ENCODE measurements at regions not wholly inside any gene's neighbourhood (a gene's known extent, or its start where the extent isn't known, plus 50 kb on each side); places are given as distances from the start of the nearest gene placed in this dataset.
A peak's percentile ranks its signal among the peaks of the same experiment; 100 is the strongest.
"Not testable (repeated sequence)": the region's sequence is repeated elsewhere in the genome, so short reads cannot be mapped to it uniquely, and the experiment has no call there.

DNA sequence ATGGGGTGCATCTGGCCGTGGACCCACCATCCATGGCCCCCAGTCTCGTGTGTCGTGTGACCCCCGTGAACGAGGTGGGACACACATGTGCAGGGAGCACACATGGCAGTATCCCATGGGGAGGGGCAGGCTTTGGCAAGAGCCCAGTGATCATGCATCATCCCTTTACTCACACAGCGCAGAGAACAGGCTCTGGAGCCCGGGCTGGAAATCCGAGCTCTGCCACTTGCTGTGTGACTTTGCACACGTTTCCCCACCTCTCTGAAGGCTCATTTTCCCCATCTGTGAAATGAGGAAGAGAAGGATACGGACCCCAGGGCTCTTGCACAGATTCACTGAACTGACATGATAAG, 119.9 kb downstream of the PHETA1 start:
- DNase-seq (ENCODE audit: low read depth): peak; percentile 15

DNA sequence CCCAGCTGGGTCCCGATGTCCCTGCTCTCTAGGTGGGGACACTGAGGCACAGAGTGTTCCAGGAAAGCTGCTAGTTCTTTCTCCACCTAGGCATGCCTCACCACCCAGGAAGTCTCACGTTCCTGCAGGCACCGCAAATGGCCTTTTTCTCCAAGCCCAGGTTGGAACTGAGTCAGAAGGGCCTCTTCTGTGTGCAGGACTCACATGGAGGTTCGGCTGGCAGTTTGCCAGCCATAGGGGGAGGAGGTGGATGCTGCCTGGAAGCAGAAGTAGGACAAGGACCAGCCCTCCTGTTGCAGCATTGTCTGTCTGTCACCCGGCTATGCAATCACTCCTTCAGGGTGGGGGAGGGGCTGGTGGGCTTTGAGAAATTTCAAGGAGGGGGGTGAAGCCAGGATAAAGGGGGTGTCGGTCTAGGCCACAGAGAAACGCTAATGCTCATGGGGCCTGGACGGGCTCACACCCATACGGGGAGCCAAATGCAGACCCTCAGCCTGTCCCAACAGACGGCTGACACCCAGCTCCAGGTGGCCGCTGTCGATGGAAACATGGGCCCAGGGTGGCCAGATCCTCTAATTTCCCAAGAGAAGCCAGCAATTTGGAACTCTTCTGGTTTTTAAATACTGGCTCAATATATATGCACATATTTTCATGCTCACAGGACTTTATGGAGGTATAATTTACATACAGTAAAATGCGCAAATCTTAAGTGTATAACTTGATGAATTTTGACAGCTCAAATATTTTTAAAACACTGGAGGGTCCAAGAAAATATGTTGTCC, 120.5 kb downstream of the PHETA1 start:
- DNase-seq (ENCODE audit: low read depth): no peak

DNA sequence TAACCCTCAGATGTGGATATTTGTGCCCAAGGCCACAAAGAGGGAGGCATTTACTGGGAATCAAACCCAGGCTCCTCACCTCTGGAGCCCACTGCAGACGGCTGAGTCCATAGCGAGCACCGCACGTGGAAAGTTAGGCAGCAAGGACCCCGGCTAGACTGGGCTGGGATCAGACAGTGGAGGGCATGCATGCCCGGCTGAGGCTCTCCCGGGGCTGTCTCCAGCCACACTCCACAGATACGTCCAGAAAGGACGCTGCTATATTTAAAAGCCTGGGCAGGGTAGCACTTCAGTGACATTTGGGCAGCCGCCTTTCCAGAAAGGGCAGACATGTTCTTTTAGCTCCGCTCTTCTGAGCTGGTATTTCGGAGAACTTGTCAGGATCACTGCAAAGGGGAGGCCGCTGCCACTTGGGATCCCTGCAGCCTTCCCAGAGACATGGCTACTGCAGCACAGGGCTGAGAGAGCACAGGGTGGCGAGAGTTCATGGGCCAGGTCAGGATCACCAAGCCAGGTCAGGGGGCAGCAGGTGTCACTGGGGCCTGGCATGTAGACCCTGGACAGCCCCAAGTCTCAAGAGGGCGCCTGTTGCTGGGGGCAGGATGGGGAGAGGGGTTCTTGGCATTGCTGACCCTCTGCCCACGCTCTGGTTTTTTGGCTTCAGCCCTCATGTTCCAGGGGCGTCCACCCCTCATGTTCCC, 121.7 kb downstream of the PHETA1 start:
- DNase-seq (ENCODE audit: low read depth): no peak

DNA sequence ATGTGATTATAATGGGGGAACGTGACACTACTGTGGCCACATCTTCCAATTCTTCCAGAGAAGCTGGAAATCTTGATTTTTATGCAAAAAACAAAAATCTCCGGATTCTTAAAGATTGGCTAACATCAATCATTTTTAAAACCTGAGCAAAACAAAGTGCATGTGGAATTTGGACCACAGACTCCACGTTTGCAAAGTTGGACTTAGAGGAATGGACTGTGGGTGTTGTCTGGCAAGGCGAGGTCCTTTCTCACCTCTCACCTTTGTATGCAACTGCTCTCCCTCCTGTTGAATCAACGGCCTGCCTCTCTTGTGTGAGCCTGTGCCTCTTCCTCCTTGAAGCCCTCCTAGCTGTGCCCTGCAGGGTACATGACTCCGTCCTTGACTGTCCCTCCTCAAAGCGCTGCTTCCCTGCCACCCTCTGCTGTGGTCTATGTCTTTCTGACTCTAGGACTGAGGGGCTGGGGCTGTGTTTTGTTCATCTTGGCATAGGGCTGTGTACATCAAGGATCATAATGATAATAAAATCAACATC, 122.4 kb downstream of the PHETA1 start:
- DNase-seq (ENCODE audit: low read depth): no peak

DNA sequence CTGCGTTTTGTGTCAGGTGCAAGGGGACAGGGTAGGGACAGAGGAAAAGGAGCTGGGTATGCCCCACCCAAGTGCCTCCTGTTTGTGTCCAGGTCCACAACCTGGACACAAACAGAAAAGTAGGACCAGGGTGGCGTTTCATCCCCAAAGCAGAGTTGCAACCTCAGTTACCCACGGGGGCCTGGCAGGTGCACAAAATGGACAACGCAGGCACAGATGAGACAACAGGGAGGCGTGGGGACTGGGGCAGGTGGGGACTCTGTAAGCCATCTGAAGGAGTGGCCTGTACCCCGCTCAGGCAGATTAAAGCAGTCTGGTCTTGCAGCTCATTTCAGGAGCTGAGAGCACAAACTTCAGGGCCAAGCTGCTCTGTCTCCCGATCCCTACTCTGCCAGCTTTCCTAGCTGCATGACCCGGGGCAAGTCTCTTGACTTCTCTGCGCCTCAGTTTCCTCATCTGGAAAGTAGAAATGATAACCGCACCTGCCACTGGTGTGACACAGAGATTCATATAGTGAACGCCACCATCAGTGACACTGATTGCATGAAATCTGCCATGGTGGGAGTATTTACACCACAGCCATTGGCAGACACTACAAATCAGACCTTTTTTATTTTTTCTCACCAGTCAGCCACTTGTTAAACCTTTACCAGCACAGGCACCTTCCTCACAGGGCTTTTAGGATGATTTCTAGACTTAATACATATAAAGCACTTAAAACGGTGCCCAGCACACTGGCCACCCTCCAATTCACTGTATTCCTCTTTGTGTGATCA, 123.0 kb downstream of the PHETA1 start:
- no peak for DNase-seq (ENCODE audit: low read depth)

DNA sequence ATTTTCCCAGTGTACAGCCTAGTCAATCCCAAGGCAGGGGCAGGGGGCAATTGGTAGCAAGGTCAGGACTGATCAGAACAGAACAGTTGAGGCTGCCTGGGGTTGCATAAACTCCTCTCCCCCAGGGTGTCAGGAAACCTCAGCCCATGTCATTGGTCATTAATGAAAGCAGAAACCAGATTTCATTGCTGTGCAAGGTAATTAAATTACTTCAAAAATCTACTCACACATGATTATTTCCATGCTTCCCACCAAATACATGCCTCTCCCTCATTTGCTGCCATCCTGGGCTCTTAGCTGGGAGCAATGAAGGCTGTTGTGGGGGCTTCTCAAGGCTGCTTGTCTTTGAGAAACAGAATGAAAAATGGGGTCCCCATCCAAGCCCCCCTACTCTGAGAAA, 124.2 kb downstream of the PHETA1 start:
- DNase-seq (ENCODE audit: low read depth): no peak

DNA sequence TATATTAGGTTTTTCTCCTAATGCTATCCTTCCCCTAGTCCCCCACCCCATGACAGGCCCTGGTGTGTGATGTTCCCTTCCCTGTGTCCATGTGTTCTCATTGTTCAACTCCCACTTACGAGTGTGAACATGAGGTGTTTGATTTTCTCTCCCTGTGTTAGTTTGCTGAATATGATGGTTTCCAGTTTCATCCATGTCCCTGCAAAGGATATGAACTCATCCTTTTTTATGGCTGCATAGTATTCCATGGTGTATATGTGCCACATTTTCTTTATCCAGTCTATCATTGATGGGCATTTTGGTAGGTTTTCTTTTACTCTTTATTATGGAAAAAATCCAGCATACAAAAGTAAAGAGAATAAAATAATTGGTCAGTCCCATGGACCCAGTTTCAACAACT, 126.1 kb downstream of the PHETA1 start:
- DNase-seq (ENCODE audit: low read depth): not testable (repeated sequence)

DNA sequence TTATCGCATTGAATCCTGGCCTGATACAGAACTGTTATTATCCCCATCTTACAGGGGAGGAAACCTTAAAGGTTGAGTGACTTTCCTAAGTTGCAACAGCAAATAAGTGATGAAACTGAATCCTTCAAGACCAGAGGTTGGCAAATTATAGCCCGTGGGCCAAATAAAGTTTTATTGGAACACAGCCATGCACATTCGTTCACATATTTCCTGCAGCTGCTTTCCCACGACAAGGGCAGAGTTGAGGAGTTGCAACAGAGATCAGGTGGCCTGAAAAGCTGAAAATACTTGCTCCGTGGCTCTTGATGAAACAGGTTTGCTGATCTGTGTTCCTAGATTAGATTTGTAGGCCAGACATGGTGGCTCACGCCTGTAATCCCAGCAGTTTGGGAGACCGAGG, 126.7 kb downstream of the PHETA1 start:
- no peak for DNase-seq (ENCODE audit: low read depth)

DNA sequence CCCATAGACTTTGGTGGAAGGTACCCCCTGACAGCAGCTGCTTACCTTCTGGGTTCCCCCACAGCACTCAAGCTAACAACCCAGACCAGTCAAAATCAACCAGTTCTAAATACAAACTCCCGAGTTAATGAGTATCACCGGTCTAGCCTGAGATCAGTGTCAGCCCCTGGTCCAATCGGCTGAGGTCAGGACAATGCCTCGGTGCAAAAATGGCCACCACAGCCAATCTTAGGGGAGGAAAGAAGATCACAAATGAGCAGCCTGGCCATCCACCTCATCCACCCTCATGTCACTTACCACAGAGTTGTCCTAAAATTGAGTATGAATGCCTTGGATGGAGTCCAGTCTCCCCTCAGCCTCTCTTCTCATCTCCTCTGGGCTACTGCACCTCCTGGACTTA, 128.5 kb downstream of the PHETA1 start:
- no peak for DNase-seq (ENCODE audit: low read depth)

DNA sequence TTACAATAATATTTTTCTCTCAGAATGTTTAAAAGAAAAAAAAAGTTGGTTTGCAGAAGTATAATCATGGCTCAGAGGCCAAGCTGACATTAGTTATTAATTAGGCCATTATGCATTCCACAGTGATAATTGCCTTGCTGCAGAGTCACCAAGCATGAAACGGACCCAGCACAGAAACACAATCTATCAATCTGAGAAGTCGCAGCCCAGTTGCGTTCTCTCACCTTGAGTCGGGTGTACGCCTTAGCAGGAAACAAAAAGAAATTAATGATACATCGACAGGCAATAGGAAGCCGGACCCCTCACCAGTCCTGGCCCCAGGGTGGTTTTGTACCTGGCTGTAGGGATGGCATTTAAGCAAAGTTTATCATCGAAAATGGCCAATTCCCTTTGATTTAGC, 129.7 kb downstream of the PHETA1 start:
- DNase-seq (ENCODE audit: low read depth): no peak

DNA sequence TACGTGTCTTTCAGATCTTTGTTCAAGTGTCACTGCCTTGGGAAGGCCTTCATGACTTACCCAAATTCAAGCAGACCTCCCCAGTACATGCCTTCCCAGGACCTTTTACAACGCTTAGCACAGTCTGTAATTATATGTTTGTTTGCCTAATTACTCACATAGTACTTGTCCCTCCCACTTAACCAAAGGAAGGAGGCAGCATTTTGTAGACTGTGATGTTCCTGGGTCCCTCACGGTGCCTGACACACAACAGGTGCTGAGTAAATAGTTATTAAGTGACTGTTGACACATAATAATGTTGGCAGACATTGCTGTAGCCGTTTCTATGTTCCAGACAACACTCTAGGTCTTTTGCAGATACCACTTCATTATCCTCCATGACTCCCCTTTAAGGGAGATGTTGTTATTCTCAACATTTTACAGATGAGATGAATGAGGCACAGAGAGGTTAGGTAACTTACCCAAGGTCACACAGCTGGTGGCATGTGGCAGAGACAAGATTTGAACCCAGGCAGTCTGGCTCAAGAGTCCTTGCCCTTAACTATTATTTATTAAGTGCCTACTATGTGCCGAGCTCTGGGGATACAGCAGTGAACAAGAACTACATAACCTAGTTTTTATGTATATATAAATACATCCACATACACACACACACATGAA, 130.7 kb downstream of the PHETA1 start:
- no peak for DNase-seq (ENCODE audit: low read depth)

DNA sequence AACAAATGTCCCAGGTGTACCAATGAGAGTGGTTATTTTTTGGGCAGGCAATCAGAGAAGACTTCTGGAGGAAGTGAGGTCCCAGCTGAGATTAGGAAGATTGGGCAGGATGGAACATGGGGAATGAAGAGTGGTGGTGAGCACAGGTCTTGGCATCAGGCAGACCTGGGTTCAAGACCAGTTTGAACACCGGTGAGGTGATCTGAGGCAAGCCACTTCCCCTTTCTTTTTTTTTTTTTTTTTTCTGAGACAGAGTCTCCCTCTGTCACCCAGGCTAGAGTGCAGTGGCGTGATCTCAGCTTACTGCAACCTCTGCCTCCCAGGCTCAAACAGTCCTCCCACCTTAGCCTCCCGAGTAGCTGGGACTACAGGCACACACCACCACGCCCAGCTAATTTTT, 134.4 kb downstream of the PHETA1 start:
- not testable (repeated sequence) for DNase-seq (ENCODE audit: low read depth)

DNA sequence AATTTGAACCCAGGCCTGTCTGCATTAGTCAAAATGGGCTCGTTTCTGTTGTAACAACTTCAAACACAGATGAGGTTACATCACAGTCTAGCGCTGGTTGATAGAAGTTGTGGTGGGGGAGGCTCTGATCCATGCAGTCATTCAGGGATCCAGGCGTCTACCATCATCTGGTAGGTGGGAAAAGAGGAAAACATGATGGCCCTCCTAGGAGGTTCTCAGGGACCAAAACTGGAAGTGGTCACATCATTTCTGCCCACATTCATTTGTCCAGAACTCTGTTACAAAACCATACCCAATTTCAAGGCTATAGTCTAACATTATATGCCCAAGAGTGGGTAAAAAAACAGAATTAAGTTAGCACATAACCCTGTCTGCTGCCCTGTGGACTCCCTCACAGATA, 135.1 kb downstream of the PHETA1 start:
- no peak for DNase-seq (ENCODE audit: low read depth)

DNA sequence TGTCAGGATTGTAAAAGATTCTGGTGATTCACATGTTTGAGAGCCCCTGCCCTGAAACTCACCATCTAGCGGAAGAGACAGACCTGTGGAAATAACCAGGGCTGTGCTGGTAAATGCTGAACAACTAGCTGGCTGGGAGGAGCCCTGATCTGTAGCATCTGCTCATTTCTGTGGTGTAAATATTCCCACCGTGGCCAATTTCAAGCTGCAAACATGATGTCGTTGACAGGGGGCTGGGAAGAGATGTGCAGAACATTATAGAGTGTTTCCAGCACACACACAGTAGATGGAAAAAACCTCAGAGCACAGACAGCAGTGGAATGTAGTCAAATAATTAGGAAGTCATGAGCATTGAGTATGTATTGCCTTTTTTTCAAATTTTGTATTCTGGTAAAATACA, 138.2 kb downstream of the PHETA1 start:
- DNase-seq (ENCODE audit: low read depth): no peak

DNA sequence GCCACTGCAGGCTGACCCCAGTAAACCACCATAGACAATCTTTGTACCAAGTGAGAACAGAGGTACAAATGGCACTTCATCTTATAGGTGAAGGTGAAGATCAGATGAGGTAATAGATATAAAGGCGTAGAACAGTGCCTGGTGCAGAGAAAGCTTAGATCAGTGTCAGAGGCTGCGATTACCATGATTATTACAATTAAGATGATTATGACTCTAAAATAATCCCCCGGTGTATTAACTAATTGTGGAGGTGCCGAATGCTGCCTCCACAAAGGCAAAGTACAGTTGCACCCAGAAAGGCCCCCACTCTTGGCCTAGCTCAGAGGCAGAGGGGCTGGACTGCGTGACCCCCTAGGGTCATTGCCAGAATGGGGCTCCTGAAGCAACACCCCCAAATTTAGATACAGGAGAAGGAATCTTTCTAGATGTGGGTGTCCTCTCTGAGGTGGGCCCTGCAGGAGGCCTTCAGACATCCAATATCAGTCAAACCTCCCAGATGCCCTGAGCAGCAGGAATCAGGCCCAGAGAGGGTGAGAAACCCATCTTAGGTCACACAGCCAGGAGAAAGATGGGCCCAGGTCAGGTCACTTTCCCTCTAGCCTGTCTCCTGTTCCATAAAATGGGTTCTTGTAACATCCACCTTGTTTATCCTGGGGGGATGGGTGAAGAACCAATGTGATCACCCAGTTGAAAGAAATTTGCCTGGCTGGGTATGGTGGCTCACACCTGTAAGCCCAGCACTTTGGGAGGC, 139.8 kb downstream of the PHETA1 start:
- no peak for DNase-seq (ENCODE audit: low read depth)

DNA sequence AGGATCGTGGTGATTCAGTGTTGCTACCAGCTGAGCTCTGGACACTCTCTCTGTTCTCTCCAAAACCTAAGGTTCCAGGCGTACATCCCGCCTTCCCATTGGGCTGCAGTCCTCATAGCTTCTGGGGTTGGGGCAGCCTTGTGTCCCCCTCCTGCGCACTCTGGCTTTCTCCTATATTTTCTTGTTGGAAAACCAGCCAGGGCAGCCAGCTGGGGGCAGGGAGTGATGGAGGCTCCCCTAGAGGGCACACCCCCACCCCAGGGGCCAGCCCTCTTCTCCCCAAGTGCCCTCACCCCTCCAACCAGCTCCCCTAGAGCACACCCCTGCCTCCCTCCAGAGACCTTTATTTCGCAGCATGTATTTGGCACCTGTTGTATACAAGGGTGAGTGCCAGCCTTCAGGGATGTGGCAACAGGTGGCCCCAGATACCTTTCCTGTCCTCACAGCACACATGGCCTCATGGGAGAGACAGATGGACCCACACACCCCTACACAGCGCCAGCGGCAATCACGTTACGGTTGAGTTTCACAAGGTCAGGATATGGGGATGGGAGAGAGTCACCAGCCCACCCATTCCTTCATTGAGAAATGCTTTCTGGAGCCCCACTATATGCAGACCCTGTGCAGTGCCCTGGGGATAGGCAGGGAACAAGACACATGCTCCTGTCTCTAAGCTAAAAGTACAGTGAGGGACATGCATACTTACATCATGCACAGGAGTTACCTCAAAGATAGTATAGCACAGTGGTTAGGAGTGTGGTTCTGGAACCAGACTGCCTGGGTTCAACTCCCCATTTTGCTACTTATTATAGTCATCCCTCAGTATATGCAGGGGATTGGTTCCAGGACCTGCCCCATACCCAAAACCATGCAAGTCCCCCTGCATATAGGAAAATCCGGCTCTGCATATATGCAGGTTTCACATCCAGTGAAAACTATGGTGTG, 141.1 kb downstream of the PHETA1 start:
- DNase-seq (ENCODE audit: low read depth): no peak

DNA sequence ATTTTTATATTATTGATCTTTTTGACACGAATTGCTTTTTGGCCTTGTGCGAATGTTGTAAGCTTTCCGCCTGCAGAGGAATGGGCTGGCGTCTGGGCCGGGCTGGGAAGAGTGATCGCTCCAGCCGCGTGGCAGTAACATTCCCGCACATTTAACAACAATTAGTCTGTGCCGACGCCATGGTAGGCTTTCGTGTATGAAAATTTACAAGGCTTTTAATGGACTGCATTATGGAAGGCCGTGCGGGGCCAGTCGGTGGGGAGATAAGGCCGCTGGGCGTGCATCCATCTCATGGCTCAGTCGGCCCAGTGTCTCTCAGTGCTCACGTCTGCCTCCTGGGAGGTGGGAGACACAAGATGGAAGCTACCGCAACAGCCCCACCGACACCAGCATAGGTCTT, 142.2 kb downstream of the PHETA1 start:
- no peak for DNase-seq (ENCODE audit: low read depth)

DNA sequence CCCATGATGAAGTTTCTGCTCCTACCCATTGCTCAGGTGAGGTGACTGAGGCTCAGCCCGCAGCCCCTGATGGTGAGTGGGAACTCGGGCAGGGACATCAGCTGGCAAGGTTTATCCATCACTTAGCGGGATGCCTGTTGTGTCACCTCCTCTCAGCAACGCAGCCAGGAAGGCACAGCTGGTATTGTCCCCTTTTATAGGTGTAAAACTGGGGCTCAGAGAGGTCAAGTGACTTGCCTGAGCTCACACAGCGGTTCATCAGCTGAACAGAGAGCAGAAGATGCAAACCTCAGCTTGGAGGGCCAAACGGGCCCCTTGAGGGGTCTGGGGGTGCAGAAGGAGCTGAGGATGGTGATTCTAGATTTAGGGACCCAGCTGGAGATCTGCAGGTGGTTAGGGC, 143.6 kb downstream of the PHETA1 start:
- DNase-seq (ENCODE audit: low read depth): no peak

DNA sequence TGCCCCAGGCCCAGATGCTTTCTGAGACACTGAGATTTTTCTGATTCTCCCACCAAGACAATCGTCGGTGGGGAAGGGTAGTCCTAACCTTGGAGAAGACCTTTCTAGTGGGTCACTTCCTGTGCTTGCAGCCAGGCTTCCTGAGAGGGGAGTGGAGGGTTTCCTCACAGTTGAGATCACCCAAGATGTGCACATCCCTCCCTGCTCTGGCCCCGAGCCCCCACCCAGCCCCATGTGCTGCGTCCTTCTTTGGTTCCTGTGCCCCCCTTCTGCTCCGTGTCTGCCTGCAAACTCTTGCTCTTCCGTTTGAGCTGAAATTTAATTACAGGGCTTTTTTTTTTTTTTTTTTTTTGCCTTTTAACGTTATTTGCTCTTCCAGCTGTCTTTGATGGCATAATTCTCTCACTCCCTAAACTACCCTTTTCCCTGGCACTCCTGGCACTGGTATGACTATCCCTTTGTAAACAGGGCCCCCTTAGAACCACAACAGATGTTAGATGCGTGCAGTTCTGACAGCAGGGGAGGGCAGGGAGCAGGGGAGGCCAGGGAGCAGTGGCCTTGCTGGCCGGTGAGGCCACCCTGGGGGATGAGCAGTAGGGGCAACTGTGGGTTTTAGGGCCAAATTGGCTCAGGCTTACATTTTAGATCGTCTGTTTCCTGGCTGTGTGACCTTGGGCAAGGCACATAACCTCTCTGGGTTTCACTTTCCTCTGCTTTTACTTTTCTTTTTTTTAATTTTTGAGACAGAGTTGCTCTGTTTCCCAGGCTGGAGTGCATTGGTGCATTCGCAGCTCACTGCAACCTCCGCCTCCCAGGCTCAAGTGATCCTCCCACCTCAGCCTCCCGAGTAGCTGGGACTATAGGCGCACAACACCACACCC, 144.5 kb downstream of the PHETA1 start:
- DNase-seq (ENCODE audit: low read depth): peak; percentile 66
